IMR-90 (cell line): ENCODE measurements at regions not wholly inside any gene's neighbourhood (a gene's known extent, or its start where the extent isn't known, plus 50 kb on each side); places are given as distances from the start of the nearest gene placed in this dataset.

ENCODE experiments used
- CTCF ChIP-seq: conservative IDR thresholded peaks from 2 replicates; pipeline ENCODE4 v1.5.1; 2012; ENCODE audit warnings: mild to moderate bottlenecking, low read depth, low read length, improper control_type of control experiment
- ELK1 ChIP-seq: fragments of 150-350 bp; IDR thresholded peaks from 2 replicates; pipeline ENCODE4 v1.6.1; 2016; ENCODE audit warnings: low read depth, mild to moderate bottlenecking, low read length, moderate library complexity, borderline replicate concordance
- FOS ChIP-seq: fragments of 150-350 bp; IDR thresholded peaks from 2 replicates; pipeline ENCODE4 v1.6.1; 2016; ENCODE audit warnings: low read depth, low read length
- MAFK ChIP-seq: IDR thresholded peaks from 2 replicates; pipeline ENCODE4 v1.6.1; 2012; ENCODE audit warnings: low read depth, low read length, improper control_type of control experiment
- POLR2A ChIP-seq: IDR thresholded peaks from 2 replicates; pipeline ENCODE4 v1.6.1; 2012; ENCODE audit warnings: mild to moderate bottlenecking, low read depth, low read length
- USF2 ChIP-seq: fragments of 150-350 bp; IDR thresholded peaks from 2 replicates; pipeline ENCODE4 v1.6.1; 2017; ENCODE audit warnings: mild to moderate bottlenecking, antibody characterized with exemption, low read length, low read depth

GRCh38 chr2:35378791-35379190, 976.8 kb upstream of the CRIM1 start:
- TF ChIP-seq CTCF = no peak
- TF ChIP-seq USF2 = no peak
- no peak for TF ChIP-seq FOS
- no peak for TF ChIP-seq MAFK
- TF ChIP-seq ELK1 = no peak
- TF ChIP-seq POLR2A = no peak
